Endothelial cell of umbilical vein (primary cell): ENCODE measurements at regions not wholly inside any gene's neighbourhood (a gene's known extent, or its start where the extent isn't known, plus 50 kb on each side); places are given as distances from the start of the nearest gene placed in this dataset.

Experiments
- CTCF ChIP-seq, 2 donors: IDR thresholded peaks; 1 replicate in 1 of 2; 2 replicates in 1 of 2; pipeline ENCODE4 v1.5.1; 2011; ENCODE audit warnings: low read length in 2 of 2, mild to moderate bottlenecking in 2 of 2, moderate library complexity in 2 of 2, control low read depth in 1 of 2, inconsistent platforms in 1 of 2, low read depth in 1 of 2; ENCODE audit not compliant: insufficient read depth in 1 of 2; ENCODE audit errors: extremely low read depth in 1 of 2
- GATA2 ChIP-seq: IDR thresholded peaks from 2 replicates; pipeline ENCODE4 v1.7.0; 2011; ENCODE audit warnings: low read depth, mild to moderate bottlenecking, moderate library complexity, mixed read lengths, low read length; ENCODE audit not compliant: insufficient read length, insufficient read depth

DNA sequence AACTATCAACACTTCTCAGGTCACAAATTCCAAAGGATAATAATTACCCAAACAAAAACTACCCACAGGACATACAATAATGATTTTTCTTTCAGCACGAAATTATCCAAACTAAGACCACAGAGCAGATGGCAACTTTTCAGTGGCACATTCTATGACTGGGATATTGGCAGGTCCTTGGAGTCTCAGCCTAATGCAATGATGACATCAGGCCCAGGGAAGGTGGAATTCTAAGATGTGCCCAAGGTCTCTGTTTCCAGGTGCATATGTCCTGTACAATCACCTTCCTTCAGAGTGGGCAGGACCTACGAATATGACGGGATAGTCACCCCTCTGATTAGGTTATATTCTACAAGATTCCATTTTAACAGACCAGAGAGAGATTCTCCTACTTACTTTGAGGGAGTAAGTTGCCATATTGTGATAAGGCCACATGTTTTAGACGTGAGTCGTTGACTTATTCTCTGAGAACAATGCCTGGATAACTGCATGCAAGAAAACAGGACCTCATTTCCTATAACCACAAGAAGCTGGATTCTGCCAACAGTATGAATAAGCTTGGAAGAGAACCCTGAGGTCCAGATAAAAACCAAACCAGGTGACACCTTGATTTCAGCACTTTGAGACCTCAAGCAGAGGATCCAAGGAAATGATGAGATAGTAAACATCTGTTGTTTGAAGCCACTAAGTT is 69.9 kb downstream of the ZC3H11B start:
- no peak for TF ChIP-seq CTCF (IDR thresholded peaks at IDR 0.05; ENCODE audit: extremely low read depth in 1 of 2, insufficient read depth in 1 of 2, low read depth in 1 of 2, low read length in 2 of 2)
- TF ChIP-seq GATA2: no peak
